NCI-H1417 treated with DMSO at 0.1 percent for 48 hours (cell line): ENCODE measurements at regions not wholly inside any gene's neighbourhood (a gene's known extent, or its start where the extent isn't known, plus 50 kb on each side); places are given as distances from the start of the nearest gene placed in this dataset.

Experiments
- DNase-seq: peaks from one replicate; lab custom pipeline; 2025; lab: John Stamatoyannopoulos, UW

DNA sequence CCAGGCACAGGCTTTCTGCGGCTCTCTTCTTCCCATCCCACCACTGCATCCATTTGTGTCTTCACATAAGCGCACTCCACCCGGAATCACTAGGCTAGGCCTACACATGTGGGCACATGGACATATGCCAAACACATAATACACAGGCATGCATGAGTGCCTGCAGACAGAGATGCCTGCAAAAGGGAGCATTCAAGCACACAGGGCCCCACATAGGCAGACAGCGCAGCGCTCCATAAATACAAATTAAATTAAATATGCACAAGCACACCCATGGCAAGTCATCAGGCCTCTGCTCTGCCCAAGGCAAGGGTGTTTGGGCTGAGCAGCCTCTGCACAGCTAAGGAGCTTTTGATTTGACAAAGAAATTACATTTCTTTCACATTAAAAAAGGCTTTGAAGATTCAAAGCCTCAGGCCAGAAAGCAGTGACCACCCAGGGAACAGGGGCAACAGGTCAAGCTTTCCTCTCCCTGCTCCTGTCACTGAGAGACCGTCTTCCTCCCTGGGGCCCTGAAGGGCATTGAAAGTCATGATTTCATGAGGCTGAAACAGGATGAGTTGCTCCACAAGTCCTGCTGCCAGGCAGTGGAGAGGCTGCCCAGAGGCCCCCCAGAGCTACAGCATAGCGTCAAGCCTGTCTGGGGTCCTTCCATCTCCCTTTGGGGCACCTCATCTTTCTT, 134.2 kb upstream of the LRFN2 start:
- DNase-seq, result no peak

- DNase-seq, result no peak
These were observed 133.2 kb upstream of the LRFN2 start for GRCh38 chr6:40720375-40720748.

- no peak for DNase-seq
These were observed 132.7 kb upstream of the LRFN2 start for GRCh38 chr6:40719671-40720374.

GRCh38 chr6:40718401-40718800, 131.2 kb upstream of the LRFN2 start:
- DNase-seq, result no peak

GRCh38 chr6:40717411-40718057, 130.4 kb upstream of the LRFN2 start:
- DNase-seq, result no peak

GRCh38 chr6:40715570-40716403, 128.6 kb upstream of the LRFN2 start:
- no peak for DNase-seq

GRCh38 chr6:40714576-40715564, 127.7 kb upstream of the LRFN2 start:
- no peak for DNase-seq

GRCh38 chr6:40714143-40714542, 127.0 kb upstream of the LRFN2 start:
- DNase-seq, result no peak

DNA sequence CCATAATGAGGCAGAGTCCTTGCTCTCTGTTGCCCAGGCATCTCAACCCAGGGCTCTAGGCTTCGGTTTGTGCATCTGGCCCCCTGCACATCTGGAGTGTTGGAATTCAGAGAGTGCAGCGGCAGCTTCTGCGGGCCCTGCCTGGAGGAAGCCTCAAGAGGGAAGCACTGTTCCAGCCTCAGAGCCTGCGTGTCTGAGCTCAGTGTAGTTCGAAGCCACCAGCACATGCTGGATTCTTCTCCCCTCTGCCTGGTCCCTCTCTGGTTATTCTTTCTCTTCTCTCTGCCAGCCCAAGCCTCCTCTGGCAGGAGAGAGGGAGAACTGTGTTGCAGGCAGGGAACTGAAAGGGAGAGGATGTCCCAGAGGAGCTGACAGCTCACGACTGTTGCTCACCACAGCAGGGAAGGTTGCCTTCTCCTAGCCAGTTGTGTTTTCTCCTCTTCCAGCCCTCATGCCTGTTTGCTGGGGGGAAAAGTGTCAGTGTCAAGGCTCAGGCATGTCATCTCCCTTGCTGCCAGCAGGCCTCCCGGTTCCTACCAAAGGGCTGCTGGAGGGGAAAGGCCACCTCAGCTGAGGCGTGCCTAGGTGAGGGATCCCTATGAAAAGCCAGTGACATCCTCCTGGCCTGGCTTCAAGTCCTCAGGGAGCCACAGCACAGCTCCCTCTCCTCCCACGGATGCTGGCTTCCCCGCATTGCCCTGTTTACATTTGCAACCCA, 126.0 kb upstream of the LRFN2 start:
- DNase-seq, result no peak

GRCh38 chr6:40710626-40711330, 123.6 kb upstream of the LRFN2 start:
- DNase-seq, result no peak

DNA sequence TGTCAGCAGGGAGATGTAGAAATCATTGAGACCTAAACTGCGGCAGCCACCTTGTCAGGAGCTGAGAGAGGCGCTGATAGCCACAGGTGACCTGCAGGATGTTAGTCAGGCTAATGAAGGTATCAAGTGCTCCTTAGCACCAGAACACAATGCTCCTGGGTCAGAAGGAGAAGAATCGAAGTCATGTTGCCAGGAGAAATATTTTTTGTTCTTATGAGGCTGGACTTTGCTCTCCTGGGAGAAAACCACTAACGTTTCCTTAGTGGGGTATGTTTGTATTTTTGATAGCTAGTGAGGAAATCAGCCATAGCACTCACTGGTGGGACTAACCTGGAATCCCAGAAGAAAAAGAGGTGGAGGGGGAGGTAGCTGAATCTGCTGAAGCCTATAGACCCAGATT, 120.9 kb upstream of the LRFN2 start:
- DNase-seq, result no peak

- DNase-seq, result no peak
These were observed 119.0 kb upstream of the LRFN2 start for GRCh38 chr6:40706178-40706577.

DNA sequence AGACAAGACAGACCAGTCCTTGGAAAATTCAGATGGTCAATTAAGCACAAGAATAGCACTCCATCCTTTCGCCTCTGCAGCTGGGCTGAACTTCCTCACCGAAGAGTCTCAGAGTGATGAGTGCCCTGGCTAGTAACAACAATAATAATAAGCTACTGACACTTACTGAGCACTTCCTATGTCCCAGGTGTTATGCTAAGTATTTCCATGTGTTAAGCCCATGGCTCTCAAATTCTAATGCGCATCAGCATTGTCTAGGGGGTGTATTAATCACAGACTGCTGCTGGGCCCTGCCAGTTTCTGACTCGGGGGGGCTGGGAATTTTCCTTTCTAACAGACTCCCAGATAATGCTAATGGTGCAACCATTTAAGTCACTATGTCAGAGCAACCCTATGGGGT, 118.2 kb upstream of the LRFN2 start:
- no peak for DNase-seq

- no peak for DNase-seq
These were observed 114.3 kb upstream of the LRFN2 start for GRCh38 chr6:40701352-40702007.

GRCh38 chr6:40700006-40700580, 112.9 kb upstream of the LRFN2 start:
- no peak for DNase-seq

- DNase-seq, result no peak
These were observed 108.7 kb upstream of the LRFN2 start for GRCh38 chr6:40695750-40696415.

GRCh38 chr6:40695114-40695513, 108.0 kb upstream of the LRFN2 start:
- no peak for DNase-seq

DNA sequence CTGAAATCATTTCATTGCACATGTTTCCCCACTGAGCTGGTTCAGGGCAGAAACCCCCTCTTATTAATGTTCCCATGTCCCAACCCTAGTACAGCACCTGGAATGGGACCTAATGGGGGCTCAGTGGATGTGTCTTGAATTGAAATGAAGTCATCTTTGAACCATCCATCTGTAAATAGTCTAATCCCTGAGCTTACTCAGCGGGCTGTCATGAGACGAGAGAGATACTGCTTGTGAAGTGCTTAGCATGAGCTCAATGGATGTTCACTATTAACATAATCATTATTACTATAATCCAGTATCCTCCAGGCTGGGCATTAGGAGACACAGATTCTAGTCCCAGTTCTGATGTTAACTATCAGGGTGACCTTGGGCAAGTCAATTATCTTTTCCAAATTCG, 106.6 kb upstream of the LRFN2 start:
- DNase-seq, result no peak
